Panc1 (cell line): ENCODE measurements at regions not wholly inside any gene's neighbourhood (a gene's known extent, or its start where the extent isn't known, plus 50 kb on each side); places are given as distances from the start of the nearest gene placed in this dataset.

Source experiments
- ATAC-seq: fragments of 200-7000 bp; cut with Tn5 transposase; 2 replicates; pipeline ENCODE4 v1.9.1; 2020; ENCODE audit warnings: mild to moderate bottlenecking, moderate library complexity
- BruUV-seq: library from RNA; stranded (reverse); fragments of 400-500 nt; replicated peaks from 2 replicates; lab custom pipeline; 2021; lab: Mats Ljungman, UMichigan
- CTCF ChIA-PET: fragments of 300-600 bp; sonication (Branson Sonifier 250); formaldehyde crosslinking; loops from one replicate; lab custom pipeline; 2022; ENCODE audit warnings: antibody characterized with exemption; lab: Charles Lee
- POLR2A ChIA-PET: fragments of 300-600 bp; sonication (Branson Sonifier 250); formaldehyde crosslinking; loops from one replicate; lab custom pipeline; 2022; ENCODE audit warnings: antibody characterized with exemption; lab: Charles Lee
- DNase-seq: peaks from one replicate; pipeline ENCODE4 v3.0.0-alpha.2; 2010; ENCODE audit warnings: low read depth, low spot score
- H3K27ac ChIP-seq: 2 replicates; pipeline ENCODE4 v1.5.1; 2011; ENCODE audit warnings: mild to moderate bottlenecking, low read length, inconsistent platforms
- H3K27me3 ChIP-seq: fragments of 200-500 bp; sonication (Bioruptor generic); 2 replicates; pipeline ENCODE4 v1.6.0; 2014; ENCODE audit warnings: low read length, inconsistent platforms; ENCODE audit not compliant: control insufficient read depth, insufficient read depth
- H3K36me3 ChIP-seq: fragments of 200-500 bp; sonication (Bioruptor generic); 2 replicates; pipeline ENCODE4 v1.5.1; 2014; ENCODE audit warnings: inconsistent platforms, mild to moderate bottlenecking, low read length, moderate library complexity; ENCODE audit not compliant: control insufficient read depth, insufficient read depth
- H3K4me1 ChIP-seq: 2 replicates; pipeline ENCODE4 v1.5.1; 2011; ENCODE audit warnings: inconsistent platforms, mild to moderate bottlenecking, low read length, moderate library complexity; ENCODE audit not compliant: control insufficient read depth, insufficient read depth
- H3K4me3 ChIP-seq, 2 experiments: 2 replicates each; pipeline ENCODE4 v1.5.1; 2011 to 2012; ENCODE audit warnings: low read depth in 2 of 2, low read length in 2 of 2, mild to moderate bottlenecking in 2 of 2, inconsistent platforms in 1 of 2, moderate library complexity in 1 of 2
- H3K9me3 ChIP-seq: fragments of 200-500 bp; sonication (Bioruptor generic); 2 replicates; pipeline ENCODE4 v1.5.1; 2014; ENCODE audit warnings: low read depth, mild to moderate bottlenecking, inconsistent platforms, low read length, moderate library complexity; ENCODE audit not compliant: control insufficient read depth, insufficient read depth
- POLR2AphosphoS5 ChIP-seq: IDR thresholded peaks from 2 replicates; pipeline ENCODE4 v1.6.1; 2012; ENCODE audit warnings: mild to moderate bottlenecking, low read depth, low read length, moderate library complexity
- SIN3A ChIP-seq: IDR thresholded peaks from 2 replicates; pipeline ENCODE4 v1.6.1; 2012; ENCODE audit warnings: low read depth, mild to moderate bottlenecking, low read length, moderate library complexity, borderline replicate concordance; ENCODE audit not compliant: insufficient read depth
- TCF7L2 ChIP-seq: IDR thresholded peaks from 2 replicates; pipeline ENCODE4 v1.6.1; 2011; ENCODE audit warnings: mild to moderate bottlenecking, low read depth, low read length, inconsistent platforms
- in situ Hi-C: cut with HindIII; loops from 2 replicates; pipeline ENCODE4 v1.10.0; 2016; ENCODE audit warnings: low sequenced_read_pairs, low pct_unique_long_range_greater_than_20kb
- intact Hi-C: fragments of 100-400 bp; cut with micrococcal nuclease; formaldehyde crosslinking; loops from one replicate; pipeline ENCODE4 v1.10.0; 2022; ENCODE audit not compliant: unreplicated experiment
- TF ChIP-seq, protein P1 (sequence below), 2 experiments: IDR thresholded peaks; 2 replicates each; pipeline ENCODE4 v1.6.1; 2011 to 2012; ENCODE audit warnings: low read depth in 2 of 2, control low read depth in 1 of 2, low read length in 1 of 2, mild to moderate bottlenecking in 1 of 2, moderate library complexity in 1 of 2; ENCODE audit not compliant: insufficient read depth in 1 of 2
- TF ChIP-seq, protein P2 (sequence below): fragments of 450-650 bp; IDR thresholded peaks from 2 replicates; pipeline ENCODE4 v1.5.1; 2017; ENCODE audit warnings: mild to moderate bottlenecking

DNA sequence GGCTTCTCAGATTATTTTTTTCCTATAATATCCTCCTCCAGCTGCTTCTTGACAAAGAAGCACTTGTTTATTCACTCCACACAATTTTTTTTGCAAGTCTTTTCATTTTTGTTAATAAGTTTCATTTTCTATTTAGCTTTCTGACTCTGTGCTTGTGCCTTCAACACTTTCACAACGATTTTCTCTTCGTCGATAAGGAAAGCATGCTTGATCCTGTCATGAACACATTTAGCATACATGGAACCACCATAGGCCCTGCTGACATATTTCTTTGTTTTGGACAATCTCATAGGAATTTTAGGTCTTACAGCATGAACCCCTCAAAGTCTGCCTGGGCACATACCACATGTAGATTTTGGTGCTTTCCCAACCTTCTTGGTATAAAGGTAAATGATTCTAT, 346.0 kb downstream of the KCNRG start:
- H3K4me1 ChIP-seq, result peaks cover 26% of the 10 kb centered on the region
- no TSS peak for BruUV-seq
- ATAC-seq, result no peak
- no peaks in the 10 kb centered on the region for H3K36me3 ChIP-seq
- H3K27me3 ChIP-seq, result no peaks in the 10 kb centered on the region
- TF ChIP-seq, protein P1, sequence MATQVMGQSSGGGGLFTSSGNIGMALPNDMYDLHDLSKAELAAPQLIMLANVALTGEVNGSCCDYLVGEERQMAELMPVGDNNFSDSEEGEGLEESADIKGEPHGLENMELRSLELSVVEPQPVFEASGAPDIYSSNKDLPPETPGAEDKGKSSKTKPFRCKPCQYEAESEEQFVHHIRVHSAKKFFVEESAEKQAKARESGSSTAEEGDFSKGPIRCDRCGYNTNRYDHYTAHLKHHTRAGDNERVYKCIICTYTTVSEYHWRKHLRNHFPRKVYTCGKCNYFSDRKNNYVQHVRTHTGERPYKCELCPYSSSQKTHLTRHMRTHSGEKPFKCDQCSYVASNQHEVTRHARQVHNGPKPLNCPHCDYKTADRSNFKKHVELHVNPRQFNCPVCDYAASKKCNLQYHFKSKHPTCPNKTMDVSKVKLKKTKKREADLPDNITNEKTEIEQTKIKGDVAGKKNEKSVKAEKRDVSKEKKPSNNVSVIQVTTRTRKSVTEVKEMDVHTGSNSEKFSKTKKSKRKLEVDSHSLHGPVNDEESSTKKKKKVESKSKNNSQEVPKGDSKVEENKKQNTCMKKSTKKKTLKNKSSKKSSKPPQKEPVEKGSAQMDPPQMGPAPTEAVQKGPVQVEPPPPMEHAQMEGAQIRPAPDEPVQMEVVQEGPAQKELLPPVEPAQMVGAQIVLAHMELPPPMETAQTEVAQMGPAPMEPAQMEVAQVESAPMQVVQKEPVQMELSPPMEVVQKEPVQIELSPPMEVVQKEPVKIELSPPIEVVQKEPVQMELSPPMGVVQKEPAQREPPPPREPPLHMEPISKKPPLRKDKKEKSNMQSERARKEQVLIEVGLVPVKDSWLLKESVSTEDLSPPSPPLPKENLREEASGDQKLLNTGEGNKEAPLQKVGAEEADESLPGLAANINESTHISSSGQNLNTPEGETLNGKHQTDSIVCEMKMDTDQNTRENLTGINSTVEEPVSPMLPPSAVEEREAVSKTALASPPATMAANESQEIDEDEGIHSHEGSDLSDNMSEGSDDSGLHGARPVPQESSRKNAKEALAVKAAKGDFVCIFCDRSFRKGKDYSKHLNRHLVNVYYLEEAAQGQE (IDR thresholded peaks at IDR 0.05; ENCODE audit: insufficient read depth in 1 of 2, low read depth in 2 of 2, low read length in 1 of 2), result no peak
- TF ChIP-seq, protein P2, sequence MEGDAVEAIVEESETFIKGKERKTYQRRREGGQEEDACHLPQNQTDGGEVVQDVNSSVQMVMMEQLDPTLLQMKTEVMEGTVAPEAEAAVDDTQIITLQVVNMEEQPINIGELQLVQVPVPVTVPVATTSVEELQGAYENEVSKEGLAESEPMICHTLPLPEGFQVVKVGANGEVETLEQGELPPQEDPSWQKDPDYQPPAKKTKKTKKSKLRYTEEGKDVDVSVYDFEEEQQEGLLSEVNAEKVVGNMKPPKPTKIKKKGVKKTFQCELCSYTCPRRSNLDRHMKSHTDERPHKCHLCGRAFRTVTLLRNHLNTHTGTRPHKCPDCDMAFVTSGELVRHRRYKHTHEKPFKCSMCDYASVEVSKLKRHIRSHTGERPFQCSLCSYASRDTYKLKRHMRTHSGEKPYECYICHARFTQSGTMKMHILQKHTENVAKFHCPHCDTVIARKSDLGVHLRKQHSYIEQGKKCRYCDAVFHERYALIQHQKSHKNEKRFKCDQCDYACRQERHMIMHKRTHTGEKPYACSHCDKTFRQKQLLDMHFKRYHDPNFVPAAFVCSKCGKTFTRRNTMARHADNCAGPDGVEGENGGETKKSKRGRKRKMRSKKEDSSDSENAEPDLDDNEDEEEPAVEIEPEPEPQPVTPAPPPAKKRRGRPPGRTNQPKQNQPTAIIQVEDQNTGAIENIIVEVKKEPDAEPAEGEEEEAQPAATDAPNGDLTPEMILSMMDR, result no peak
- no peak for TF ChIP-seq POLR2AphosphoS5
- no peak for TF ChIP-seq TCF7L2
- TF ChIP-seq SIN3A, result no peak
- H3K27ac ChIP-seq, result peak overlapping the region; percentile 17; the same call in 1 of the 2 replicates
- in situ Hi-C loops, result no loop called here
- no peak for DNase-seq
- ChIA-PET CTCF (no interaction called here), POLR2A (no interaction called here)
- no peak overlapping the region for H3K4me3 ChIP-seq
- no peaks in the 10 kb centered on the region for H3K9me3 ChIP-seq
- intact Hi-C loops, result no loop called here

DNA sequence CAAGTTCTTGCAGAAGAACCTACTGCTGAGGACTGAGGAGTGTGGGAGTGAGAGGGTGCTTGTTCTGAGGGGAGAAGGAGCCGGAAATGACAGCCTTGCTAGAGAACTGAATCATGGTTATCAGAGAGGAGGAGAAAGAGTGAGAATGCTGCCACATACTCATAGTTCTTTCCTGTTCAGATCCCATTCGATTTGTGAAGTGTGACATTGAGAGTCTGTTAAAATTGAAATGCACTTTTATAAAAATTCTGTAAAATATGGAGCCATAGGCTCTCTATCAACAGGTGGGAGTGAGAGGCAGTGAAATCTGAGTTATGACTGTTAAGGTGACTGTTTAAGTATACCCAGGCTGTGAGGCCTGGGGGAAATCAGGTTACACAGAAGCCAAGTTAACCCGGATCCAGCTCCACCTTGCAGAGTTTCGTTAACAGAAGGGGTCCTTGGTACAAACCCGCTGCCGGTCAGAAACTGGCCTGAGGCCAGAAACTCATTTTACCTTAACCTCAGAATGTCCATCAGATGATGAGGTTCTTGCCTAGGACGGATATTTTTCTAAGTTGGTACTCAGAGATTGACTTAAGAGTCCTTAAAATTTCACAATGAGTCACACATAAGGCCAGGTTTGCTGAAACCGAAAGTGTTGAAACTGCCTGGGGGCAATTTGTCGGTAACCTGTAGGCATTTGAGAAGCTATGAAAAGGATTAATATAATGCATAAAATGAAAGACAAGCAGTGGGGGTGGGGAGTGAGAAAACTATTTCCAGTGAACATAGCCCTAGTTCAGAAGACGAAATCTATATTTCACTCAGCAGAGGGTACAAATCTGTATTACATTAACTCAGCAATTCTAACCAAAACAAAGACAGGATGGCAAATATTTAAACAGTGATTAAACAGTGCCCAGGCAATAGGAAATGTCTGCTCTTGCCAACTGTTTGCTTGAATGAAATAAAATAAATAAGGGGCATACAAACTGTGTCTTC, 350.5 kb downstream of the KCNRG start:
- DNase-seq (no peak), ATAC-seq (peak; percentile 85)
- Histone ChIP-seq H3K9me3 (no peaks in the 10 kb centered on the region), H3K27ac (peak overlapping the region; percentile 84), H3K27me3 (no peaks in the 10 kb centered on the region), H3K4me1 (peaks cover 21% of the 10 kb centered on the region), H3K36me3 (no peaks in the 10 kb centered on the region), H3K4me3 (peak overlapping the region; percentile 1 to 42; a peak in 2 of 4 replicates)
- TF ChIP-seq POLR2AphosphoS5 (no peak; the same call in 1 of the 2 replicates), SIN3A (no peak), TCF7L2 (no peak)
- TF ChIP-seq, protein P2, result no peak
- TF ChIP-seq, protein P1 (IDR thresholded peaks at IDR 0.05; ENCODE audit: insufficient read depth in 1 of 2, low read depth in 2 of 2, low read length in 1 of 2), result no peak
- intact Hi-C loops, result no loop called here
- ChIA-PET CTCF (no interaction called here), POLR2A (no interaction called here)
- in situ Hi-C loops, result no loop called here
- no TSS peak for BruUV-seq
